ENCODE measurements at regions not wholly inside any gene's neighbourhood (a gene's known extent, or its start where the extent isn't known, plus 50 kb on each side); places are given as distances from the start of the nearest gene placed in this dataset.
A peak's percentile ranks its signal among the peaks of the same experiment; 100 is the strongest.

DNA sequence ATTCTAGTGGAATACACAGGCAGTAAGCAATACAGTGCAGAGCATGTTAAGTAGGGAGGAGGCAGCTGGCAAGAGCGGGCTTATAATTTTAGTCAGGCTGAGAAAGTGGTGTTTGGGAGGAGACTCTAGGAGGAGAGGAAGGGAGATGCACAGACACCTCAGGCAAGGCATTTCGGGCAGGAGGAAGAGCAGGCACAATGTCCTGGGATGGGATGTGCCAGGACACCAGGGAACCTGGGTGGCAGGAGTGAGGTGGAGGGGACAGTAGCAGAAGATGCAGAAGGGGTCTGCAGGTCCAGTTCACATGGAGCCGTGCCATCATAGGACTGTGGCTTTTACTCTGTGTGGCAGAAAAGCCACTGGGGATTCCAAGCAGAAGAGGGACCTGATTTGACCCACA is 143.7 kb upstream of the FSTL4 start:
- Histone ChIP-seq H3K4me3 (ENCODE audit: insufficient read depth, low read length) (no peak overlapping the region), H3K27ac (ENCODE audit: low read depth, low read length) (no peak overlapping the region), H2AFZ (ENCODE audit: low read length) (no peak overlapping the region), H3K27me3 (ENCODE audit: insufficient read depth, low read length) (peaks cover 20% of the 10 kb centered on the region), H4K20me1 (ENCODE audit: insufficient read depth, low read length) (no peaks in the 10 kb centered on the region), H3K4me1 (ENCODE audit: insufficient read depth, low read length) (no peaks in the 10 kb centered on the region), H3K4me2 (ENCODE audit: insufficient read depth, low read length) (no peak overlapping the region), H3K79me2 (ENCODE audit: insufficient read depth, low read length) (no peaks in the 10 kb centered on the region), H3K36me3 (ENCODE audit: insufficient read depth, low read length) (no peaks in the 10 kb centered on the region), H3K9me3 (ENCODE audit: low read depth, low read length) (no peaks in the 10 kb centered on the region)
- TF ChIP-seq, protein P1, sequence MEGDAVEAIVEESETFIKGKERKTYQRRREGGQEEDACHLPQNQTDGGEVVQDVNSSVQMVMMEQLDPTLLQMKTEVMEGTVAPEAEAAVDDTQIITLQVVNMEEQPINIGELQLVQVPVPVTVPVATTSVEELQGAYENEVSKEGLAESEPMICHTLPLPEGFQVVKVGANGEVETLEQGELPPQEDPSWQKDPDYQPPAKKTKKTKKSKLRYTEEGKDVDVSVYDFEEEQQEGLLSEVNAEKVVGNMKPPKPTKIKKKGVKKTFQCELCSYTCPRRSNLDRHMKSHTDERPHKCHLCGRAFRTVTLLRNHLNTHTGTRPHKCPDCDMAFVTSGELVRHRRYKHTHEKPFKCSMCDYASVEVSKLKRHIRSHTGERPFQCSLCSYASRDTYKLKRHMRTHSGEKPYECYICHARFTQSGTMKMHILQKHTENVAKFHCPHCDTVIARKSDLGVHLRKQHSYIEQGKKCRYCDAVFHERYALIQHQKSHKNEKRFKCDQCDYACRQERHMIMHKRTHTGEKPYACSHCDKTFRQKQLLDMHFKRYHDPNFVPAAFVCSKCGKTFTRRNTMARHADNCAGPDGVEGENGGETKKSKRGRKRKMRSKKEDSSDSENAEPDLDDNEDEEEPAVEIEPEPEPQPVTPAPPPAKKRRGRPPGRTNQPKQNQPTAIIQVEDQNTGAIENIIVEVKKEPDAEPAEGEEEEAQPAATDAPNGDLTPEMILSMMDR (IDR thresholded peaks at IDR 0.05; ENCODE audit: extremely low read depth, low read depth, low read length): no peak
- DNase-seq (ENCODE audit: insufficient read length, low spot score, missing footprints): no peak

DNA sequence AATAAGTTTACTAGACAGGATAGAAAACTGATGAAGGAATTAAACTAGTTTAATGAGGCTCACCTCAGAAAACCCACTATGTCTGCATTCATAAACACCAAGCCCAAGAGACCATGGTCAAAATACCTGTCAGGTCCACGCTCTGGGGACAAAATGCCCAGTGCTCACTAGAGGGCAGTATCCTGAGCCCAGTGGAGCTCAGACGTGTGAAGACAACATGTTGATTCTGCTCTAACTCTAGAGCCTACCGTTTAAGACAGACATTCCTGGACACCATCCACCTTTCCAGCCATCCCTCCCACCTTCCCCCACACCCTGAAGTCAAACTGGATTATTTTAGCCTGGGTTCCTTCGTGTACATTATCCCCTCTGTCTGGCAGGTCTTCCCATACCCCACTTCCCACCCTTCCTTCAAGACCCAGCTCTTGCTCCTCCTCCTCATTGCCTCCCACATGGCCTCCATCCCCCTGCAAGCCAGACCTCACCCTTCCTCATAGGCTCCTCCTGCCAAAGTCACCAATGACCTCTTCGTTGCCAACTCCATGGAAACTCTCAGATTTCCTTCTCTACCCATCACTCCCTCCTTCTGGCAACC is 142.3 kb upstream of the FSTL4 start:
- DNase-seq (ENCODE audit: insufficient read length, low spot score, missing footprints): no peak
- Histone ChIP-seq H3K27ac (ENCODE audit: low read depth, low read length) (no peak overlapping the region), H3K36me3 (ENCODE audit: insufficient read depth, low read length) (no peaks in the 10 kb centered on the region), H4K20me1 (ENCODE audit: insufficient read depth, low read length) (no peaks in the 10 kb centered on the region), H3K4me2 (ENCODE audit: insufficient read depth, low read length) (no peak overlapping the region), H2AFZ (ENCODE audit: low read length) (no peak overlapping the region), H3K4me3 (ENCODE audit: insufficient read depth, low read length) (no peak overlapping the region), H3K4me1 (ENCODE audit: insufficient read depth, low read length) (no peaks in the 10 kb centered on the region), H3K9me3 (ENCODE audit: low read depth, low read length) (no peaks in the 10 kb centered on the region), H3K79me2 (ENCODE audit: insufficient read depth, low read length) (no peaks in the 10 kb centered on the region), H3K27me3 (ENCODE audit: insufficient read depth, low read length) (peaks cover 16% of the 10 kb centered on the region)
- TF ChIP-seq, protein P1 (IDR thresholded peaks at IDR 0.05; ENCODE audit: extremely low read depth, low read depth, low read length): peak; percentile 73

DNA sequence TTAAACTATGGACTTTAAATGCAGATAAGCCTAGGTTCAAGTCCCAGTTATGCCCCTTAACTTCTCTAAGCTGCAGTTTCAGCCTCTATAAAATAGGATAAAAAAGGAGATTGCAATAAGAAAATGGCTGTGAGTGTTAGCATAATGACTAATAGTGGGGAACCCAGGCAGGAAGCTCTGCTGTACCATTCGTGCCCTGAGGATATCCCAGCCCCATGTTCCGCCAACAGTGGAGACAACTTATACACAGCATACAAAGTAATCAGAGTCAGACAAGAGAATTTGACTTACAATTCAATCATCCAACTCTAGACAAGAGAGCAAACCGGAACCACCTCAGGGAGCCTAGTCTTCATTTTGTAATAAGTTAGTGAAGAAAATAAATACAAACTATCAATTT is 141.5 kb upstream of the FSTL4 start:
- Histone ChIP-seq H3K79me2 (ENCODE audit: insufficient read depth, low read length) (no peaks in the 10 kb centered on the region), H3K36me3 (ENCODE audit: insufficient read depth, low read length) (no peaks in the 10 kb centered on the region), H3K4me3 (ENCODE audit: insufficient read depth, low read length) (no peak overlapping the region), H3K27me3 (ENCODE audit: insufficient read depth, low read length) (peaks cover 16% of the 10 kb centered on the region), H3K27ac (ENCODE audit: low read depth, low read length) (no peak overlapping the region), H4K20me1 (ENCODE audit: insufficient read depth, low read length) (no peaks in the 10 kb centered on the region), H3K9me3 (ENCODE audit: low read depth, low read length) (no peaks in the 10 kb centered on the region), H2AFZ (ENCODE audit: low read length) (no peak overlapping the region), H3K4me2 (ENCODE audit: insufficient read depth, low read length) (no peak overlapping the region), H3K4me1 (ENCODE audit: insufficient read depth, low read length) (no peaks in the 10 kb centered on the region)
- DNase-seq (ENCODE audit: insufficient read length, low spot score, missing footprints): no peak
- TF ChIP-seq, protein P1 (IDR thresholded peaks at IDR 0.05; ENCODE audit: extremely low read depth, low read depth, low read length): no peak

DNA sequence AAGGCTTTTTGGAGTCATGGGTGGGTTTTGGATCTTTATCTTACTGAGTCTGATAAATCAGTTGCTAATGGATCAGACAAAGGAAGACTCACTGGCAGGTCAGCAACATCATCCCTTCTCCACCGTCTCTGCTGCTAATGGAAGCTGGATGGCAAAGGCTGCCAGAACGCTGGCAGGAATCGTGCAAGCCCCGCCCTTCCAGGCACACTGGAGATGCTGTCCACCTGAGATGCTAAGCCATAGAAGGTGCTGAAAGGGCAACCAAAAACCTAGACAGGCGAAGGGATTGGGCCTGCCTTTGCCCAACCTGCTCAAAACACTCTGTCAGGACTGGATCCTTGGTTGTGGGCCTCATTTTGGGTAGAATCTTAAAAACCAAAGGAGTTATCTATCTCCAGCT is 139.5 kb upstream of the FSTL4 start:
- H3K36me3 ChIP-seq (ENCODE audit: insufficient read depth, low read length): no peaks in the 10 kb centered on the region
- H3K79me2 ChIP-seq (ENCODE audit: insufficient read depth, low read length): no peaks in the 10 kb centered on the region
- H3K9me3 ChIP-seq (ENCODE audit: low read depth, low read length): no peaks in the 10 kb centered on the region
- H2AFZ ChIP-seq (ENCODE audit: low read length): no peak overlapping the region
- H3K27me3 ChIP-seq (ENCODE audit: insufficient read depth, low read length): peaks cover 6% of the 10 kb centered on the region
- H3K4me2 ChIP-seq (ENCODE audit: insufficient read depth, low read length): no peak overlapping the region
- no peak overlapping the region for H3K27ac ChIP-seq (ENCODE audit: low read depth, low read length)
- no peaks in the 10 kb centered on the region for H4K20me1 ChIP-seq (ENCODE audit: insufficient read depth, low read length)
- no peaks in the 10 kb centered on the region for H3K4me1 ChIP-seq (ENCODE audit: insufficient read depth, low read length)
- DNase-seq (ENCODE audit: insufficient read length, low spot score, missing footprints): no peak
- TF ChIP-seq, protein P1 (IDR thresholded peaks at IDR 0.05; ENCODE audit: extremely low read depth, low read depth, low read length): no peak
- H3K4me3 ChIP-seq (ENCODE audit: insufficient read depth, low read length): no peak overlapping the region
